ENCODE measurements at regions not wholly inside any gene's neighbourhood (a gene's known extent, or its start where the extent isn't known, plus 50 kb on each side); places are given as distances from the start of the nearest gene placed in this dataset.

DNA sequence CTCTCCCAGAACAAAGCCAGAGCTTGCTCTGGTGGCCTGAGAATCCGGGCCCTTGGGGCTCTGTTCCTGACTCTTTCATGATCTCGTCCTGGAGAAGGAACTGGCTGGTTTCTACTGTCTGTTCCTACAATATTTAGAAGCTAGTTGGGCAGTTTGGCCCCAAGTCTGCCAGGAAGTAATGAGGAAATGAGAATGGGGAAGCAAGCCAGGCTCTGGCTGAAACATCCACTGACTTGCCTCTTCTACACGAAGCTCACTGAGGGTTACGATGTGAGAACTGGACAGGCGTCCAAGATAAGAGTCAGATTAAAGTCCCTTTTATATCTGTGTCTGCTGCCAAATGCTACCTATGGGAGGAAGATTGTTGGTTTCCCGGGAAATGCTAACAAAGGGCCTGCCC is 110.0 kb upstream of the KIRREL3 start:
- H3K27me3 ChIP-seq: no peaks in the 10 kb centered on the region
- H3K36me3 ChIP-seq: no peaks in the 10 kb centered on the region
- intact Hi-C loops (cut with DNase I): no loop called here
- no peak for DNase-seq
- H3K4me1 ChIP-seq: no peaks in the 10 kb centered on the region
- H3K27ac ChIP-seq: no peak overlapping the region
- H3K4me3 ChIP-seq: no peak overlapping the region
- no peaks in the 10 kb centered on the region for H3K9me3 ChIP-seq
- TF ChIP-seq POLR2A (IDR thresholded peaks at IDR 0.05): no peak
- TF ChIP-seq, protein P1, sequence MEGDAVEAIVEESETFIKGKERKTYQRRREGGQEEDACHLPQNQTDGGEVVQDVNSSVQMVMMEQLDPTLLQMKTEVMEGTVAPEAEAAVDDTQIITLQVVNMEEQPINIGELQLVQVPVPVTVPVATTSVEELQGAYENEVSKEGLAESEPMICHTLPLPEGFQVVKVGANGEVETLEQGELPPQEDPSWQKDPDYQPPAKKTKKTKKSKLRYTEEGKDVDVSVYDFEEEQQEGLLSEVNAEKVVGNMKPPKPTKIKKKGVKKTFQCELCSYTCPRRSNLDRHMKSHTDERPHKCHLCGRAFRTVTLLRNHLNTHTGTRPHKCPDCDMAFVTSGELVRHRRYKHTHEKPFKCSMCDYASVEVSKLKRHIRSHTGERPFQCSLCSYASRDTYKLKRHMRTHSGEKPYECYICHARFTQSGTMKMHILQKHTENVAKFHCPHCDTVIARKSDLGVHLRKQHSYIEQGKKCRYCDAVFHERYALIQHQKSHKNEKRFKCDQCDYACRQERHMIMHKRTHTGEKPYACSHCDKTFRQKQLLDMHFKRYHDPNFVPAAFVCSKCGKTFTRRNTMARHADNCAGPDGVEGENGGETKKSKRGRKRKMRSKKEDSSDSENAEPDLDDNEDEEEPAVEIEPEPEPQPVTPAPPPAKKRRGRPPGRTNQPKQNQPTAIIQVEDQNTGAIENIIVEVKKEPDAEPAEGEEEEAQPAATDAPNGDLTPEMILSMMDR (IDR thresholded peaks at IDR 0.05): no peak
- 47 to 50% methylated on average over 6 of the region's 6 CpGs for WGBS, 2 donors

DNA sequence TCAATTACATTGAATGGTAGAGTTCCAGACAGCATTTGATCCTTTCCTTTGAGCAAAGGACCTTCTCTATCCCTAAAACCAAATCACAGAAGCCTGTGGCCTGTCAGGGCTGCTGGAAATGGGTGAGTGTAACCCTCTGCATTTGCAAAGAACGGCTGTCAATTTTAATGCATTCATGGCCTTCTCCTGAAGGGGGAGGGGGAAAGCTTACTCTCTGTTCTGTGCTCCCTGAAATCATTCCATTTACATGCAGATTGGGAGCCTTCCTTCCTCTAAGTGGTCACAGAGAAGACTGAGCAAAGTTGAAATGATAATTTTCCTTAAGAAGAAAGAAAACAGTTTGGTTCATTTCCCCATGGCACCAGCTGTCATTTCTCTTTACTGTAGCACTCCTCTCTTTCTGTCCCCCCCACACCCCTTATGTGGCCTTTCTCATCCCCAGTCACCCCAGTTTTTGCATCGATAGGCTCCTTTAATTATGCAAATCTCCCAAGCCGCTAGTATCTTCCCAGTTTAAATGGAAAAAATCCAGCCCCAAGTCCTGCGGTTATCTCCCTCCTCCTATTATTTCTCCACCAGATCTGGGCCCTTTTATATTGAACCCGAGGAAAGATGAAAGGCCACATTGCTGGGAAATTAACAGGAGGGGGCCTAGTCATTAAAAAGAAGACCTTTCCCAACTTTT is 109.4 kb upstream of the KIRREL3 start:
- no peaks in the 10 kb centered on the region for H3K27me3 ChIP-seq
- no peak for DNase-seq
- intact Hi-C loops (cut with DNase I): no loop called here
- H3K27ac ChIP-seq: no peak overlapping the region
- no peaks in the 10 kb centered on the region for H3K9me3 ChIP-seq
- TF ChIP-seq, protein P1 (IDR thresholded peaks at IDR 0.05): no peak
- TF ChIP-seq POLR2A (IDR thresholded peaks at IDR 0.05): no peak
- no peak overlapping the region for H3K4me3 ChIP-seq
- H3K4me1 ChIP-seq: no peaks in the 10 kb centered on the region
- WGBS, 2 donors: 67 to 76% methylated on average over 5 of the region's 5 CpGs
- H3K36me3 ChIP-seq: no peaks in the 10 kb centered on the region

DNA sequence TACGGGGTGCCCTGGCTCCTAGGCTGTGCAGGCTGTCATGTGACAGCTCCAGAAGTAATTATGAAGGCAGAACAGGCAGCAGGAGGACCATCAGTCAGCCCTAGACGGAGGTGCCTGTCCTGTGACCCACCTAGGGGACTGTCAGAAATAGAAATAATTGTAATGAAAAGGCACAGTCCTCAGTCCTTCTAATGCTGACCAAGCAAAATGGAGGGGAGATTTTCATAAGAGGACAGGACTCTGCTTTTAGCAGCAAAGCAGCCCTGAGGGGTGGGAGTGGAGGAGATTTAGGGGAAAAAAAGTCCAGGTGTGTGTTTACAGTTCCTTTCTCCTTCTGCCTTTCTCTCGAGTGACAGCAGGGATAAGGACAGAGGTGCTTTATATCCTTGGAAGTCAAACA is 108.3 kb upstream of the KIRREL3 start:
- Histone ChIP-seq H3K4me3 (no peak overlapping the region), H3K27ac (no peak overlapping the region), H3K4me1 (no peaks in the 10 kb centered on the region), H3K27me3 (no peaks in the 10 kb centered on the region), H3K9me3 (no peaks in the 10 kb centered on the region), H3K36me3 (no peaks in the 10 kb centered on the region)
- WGBS, 2 donors: 54 to 79% methylated on average over 1 to 3 of the region's 3 CpGs
- no peak for DNase-seq
- intact Hi-C loops (cut with DNase I): no loop called here
- TF ChIP-seq, protein P1 (IDR thresholded peaks at IDR 0.05): no peak
- no peak for TF ChIP-seq POLR2A (IDR thresholded peaks at IDR 0.05)

DNA sequence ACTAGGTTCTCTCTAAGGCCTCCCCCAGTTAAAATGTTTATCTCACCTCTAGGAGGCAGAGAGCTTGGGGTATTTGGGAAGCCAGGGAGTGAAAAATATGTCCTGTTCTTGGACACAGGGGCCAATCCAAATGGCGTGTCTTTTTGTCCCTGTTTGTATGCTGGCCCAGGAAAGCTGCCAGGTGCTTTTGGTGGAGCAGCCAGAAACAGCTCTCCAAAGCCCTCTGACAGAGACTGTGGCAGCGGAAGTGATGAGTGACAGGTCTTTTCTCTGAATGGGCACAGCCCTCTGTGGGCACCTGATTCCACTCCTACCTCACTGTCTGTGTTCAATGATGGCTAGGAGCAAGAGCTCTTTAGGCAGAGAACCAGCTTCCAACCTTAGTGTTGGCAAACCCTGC is 106.4 kb upstream of the KIRREL3 start:
- Histone ChIP-seq H3K36me3 (no peaks in the 10 kb centered on the region), H3K4me1 (no peaks in the 10 kb centered on the region), H3K4me3 (no peak overlapping the region), H3K27me3 (no peaks in the 10 kb centered on the region), H3K27ac (no peak overlapping the region), H3K9me3 (no peaks in the 10 kb centered on the region)
- 31 to 61% methylated on average over 2 of the region's 2 CpGs for WGBS, 2 donors
- intact Hi-C loops (cut with DNase I): no loop called here
- DNase-seq: no peak
- no peak for TF ChIP-seq POLR2A (IDR thresholded peaks at IDR 0.05)
- TF ChIP-seq, protein P1 (IDR thresholded peaks at IDR 0.05): no peak

DNA sequence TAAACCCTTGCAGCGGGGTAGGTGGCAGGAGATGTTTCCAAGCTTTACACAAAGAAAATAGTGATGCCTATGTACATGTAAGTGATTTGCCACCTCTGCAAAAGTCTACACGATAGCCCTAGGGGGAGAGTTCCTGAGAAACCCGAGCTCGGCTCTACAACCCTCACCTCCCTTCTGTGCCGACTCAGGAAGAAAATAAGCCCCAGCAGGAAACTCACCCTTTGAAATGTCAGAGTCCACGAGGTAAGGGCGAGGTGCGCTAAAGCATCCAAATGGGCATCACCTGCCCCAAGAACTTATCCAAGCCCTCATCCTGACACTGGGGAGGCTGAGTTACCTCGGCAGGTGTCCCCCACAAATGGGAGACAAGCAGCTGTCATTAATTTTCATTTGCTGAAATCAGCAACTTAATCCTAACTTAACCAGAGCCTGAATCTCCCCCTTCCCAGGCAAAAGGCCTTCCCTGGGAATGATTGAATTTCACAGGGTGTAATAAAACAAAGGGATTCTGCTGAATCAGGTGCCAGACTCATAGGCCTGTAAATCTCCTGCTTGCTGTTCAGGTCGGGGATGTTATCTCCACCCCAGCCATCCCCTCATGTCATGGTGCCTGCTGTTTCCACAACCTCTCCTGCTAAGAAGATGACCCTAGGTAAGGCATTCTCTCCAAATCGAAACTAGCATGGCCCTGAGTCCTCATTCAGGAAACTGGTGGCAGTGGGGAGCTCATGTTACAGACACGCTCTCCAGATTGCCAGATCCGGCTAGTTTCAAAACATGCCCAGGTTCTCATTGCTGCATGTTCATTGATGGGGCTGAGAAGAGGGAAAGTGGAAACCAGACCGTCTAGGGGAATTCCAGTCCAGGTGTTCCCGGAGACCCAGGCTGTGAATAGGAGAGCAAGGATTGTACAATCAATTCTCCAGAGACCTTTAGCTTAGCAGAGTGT is 105.3 kb upstream of the KIRREL3 start:
- TF ChIP-seq, protein P1 (IDR thresholded peaks at IDR 0.05): no peak
- TF ChIP-seq POLR2A (IDR thresholded peaks at IDR 0.05): no peak
- intact Hi-C loops (cut with DNase I): no loop called here
- Histone ChIP-seq H3K27ac (no peak overlapping the region), H3K27me3 (no peaks in the 10 kb centered on the region), H3K4me3 (no peak overlapping the region), H3K4me1 (no peaks in the 10 kb centered on the region), H3K36me3 (no peaks in the 10 kb centered on the region), H3K9me3 (no peaks in the 10 kb centered on the region)
- no peak for DNase-seq
- 56 to 63% methylated on average over 11 of the region's 15 CpGs for WGBS, 2 donors
